Fibroblast of lung (primary cell): ENCODE measurements at regions not wholly inside any gene's neighbourhood (a gene's known extent, or its start where the extent isn't known, plus 50 kb on each side); places are given as distances from the start of the nearest gene placed in this dataset.

Experiments used
- DNase-seq, 2 donors: peaks; one replicate each; pipeline versions ENCODE4 v3.0.0 to v3.0.0-alpha.2; 2010; ENCODE audit warnings: low read depth in 2 of 2
- H2AFZ ChIP-seq: 2 replicates; pipeline ENCODE4 v1.5.1; 2012; ENCODE audit warnings: low read length, control low read depth, inconsistent platforms
- H3K27ac ChIP-seq: 2 replicates; pipeline ENCODE4 v1.5.1; 2011; ENCODE audit warnings: low read length, control low read depth; ENCODE audit not compliant: insufficient read depth
- H3K27me3 ChIP-seq: 2 replicates; pipeline ENCODE4 v1.5.1; 2011; ENCODE audit warnings: mild to moderate bottlenecking, low read length; ENCODE audit not compliant: control insufficient read depth, insufficient read depth
- H3K36me3 ChIP-seq: 2 replicates; pipeline ENCODE4 v1.5.1; 2011; ENCODE audit warnings: low read length; ENCODE audit not compliant: control insufficient read depth, insufficient read depth
- H3K4me1 ChIP-seq: 2 replicates; pipeline ENCODE4 v1.5.1; 2011; ENCODE audit warnings: low read length; ENCODE audit not compliant: control insufficient read depth, insufficient read depth; ENCODE audit errors: extremely low read depth
- H3K4me2 ChIP-seq: 2 replicates; pipeline ENCODE4 v1.5.1; 2011; ENCODE audit warnings: low read length, control low read depth; ENCODE audit not compliant: insufficient read depth; ENCODE audit errors: extremely low read depth
- H3K4me3 ChIP-seq, 4 experiments: fragments of 200-600 bp in 1 of 4; sonication (generic) in 1 of 4; replicated peaks in 1 of 4; 2 replicates each; pipeline ENCODE4 v1.5.1; 2011 to 2016; ENCODE audit warnings: low read length in 4 of 4, low read depth in 3 of 4, mild to moderate bottlenecking in 3 of 4, control low read depth in 2 of 4, inconsistent platforms in 1 of 4, mixed read lengths in 1 of 4; ENCODE audit not compliant: insufficient read depth in 1 of 4; ENCODE audit errors: control extremely low read depth in 1 of 4
- H3K79me2 ChIP-seq: 2 replicates; pipeline ENCODE4 v1.5.1; 2012; ENCODE audit warnings: mild to moderate bottlenecking, low read length, inconsistent platforms; ENCODE audit not compliant: control insufficient read depth, insufficient read depth
- H3K9ac ChIP-seq: 2 replicates; pipeline ENCODE4 v1.5.1; 2011; ENCODE audit warnings: mild to moderate bottlenecking, low read length, control low read depth; ENCODE audit not compliant: insufficient read depth
- H3K9me3 ChIP-seq: 2 replicates; pipeline ENCODE4 v1.5.1; 2012; ENCODE audit warnings: low read depth, low read length; ENCODE audit not compliant: control insufficient read depth, insufficient read depth
- H4K20me1 ChIP-seq: 2 replicates; pipeline ENCODE4 v1.5.1; 2011; ENCODE audit warnings: low read length; ENCODE audit not compliant: control insufficient read depth, insufficient read depth; ENCODE audit errors: extremely low read depth
- CTCF ChIP-seq, 2 donors: IDR thresholded peaks in 1 of 2; conservative IDR thresholded peaks in 1 of 2; 1 replicate in 1 of 2; 2 replicates in 1 of 2; pipeline ENCODE4 v1.5.1; 2011 to 2012; ENCODE audit warnings: low read length in 2 of 2, control low read depth in 1 of 2, inconsistent platforms in 1 of 2, low read depth in 1 of 2, mild to moderate bottlenecking in 1 of 2
- EZH2 ChIP-seq: IDR thresholded peaks from 2 replicates; pipeline ENCODE4 v1.5.1; 2012; ENCODE audit warnings: low read length, control low read depth, mild to moderate bottlenecking; ENCODE audit errors: missing control alignments

DNA sequence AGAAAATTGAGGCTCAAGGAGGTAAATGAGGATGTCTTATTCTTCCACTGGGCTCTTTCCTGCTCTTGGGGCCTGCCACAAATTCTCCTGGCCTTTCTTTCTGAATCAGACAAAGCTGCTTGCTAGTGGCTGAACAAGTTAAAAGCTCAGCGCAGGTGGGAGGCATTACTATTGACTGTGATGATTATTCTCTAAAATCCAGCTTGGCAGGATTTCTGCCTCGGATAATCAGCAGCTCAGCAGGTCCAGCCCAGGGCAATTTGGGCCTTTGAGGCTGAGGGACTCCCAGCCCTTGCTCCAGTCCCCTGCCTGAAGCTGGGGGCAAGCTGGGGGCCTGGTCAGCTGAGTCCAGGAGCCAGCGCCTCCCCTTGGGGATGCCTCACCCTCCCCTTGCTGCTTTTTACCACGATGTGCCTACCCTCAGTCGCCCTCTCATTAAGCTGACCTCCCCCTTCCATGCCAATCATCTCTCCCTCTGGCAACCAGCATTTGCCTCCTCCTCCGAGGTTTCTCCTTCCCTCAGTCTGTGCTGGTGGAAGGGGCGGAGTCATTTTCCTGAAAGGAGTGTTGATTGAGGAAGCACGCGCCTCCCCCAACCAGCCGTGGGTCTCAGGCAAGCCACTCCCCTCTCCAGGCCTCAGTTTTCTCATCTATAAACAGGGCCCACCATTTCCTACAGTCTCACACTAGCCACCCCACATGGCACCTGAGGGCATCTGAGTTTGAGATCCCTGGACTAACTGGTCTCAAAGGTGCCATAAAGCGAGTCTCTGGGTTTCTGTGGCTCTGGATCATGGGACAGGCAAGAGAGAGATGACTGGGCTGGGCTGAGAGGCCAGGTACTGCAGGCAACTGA lies 60.6 kb upstream of the PRDM11 start:
- Histone ChIP-seq H4K20me1 (no peaks in the 10 kb centered on the region), H3K4me1 (peaks cover 33% of the 10 kb centered on the region), H2AFZ (no peak overlapping the region), H3K79me2 (no peaks in the 10 kb centered on the region), H3K9me3 (no peaks in the 10 kb centered on the region), H3K36me3 (no peaks in the 10 kb centered on the region), H3K4me3 (no peak overlapping the region), H3K4me2 (no peak overlapping the region), H3K27me3 (no peaks in the 10 kb centered on the region), H3K9ac (no peak overlapping the region), H3K27ac (no peak overlapping the region)
- TF ChIP-seq EZH2 (no peak), CTCF (conservative IDR thresholded peaks at IDR 0.05 in 1 of 2, IDR thresholded peaks at IDR 0.05 in 1 of 2; ENCODE audit: low read depth in 1 of 2, low read length in 2 of 2) (no peak)
- no peak for DNase-seq

DNA sequence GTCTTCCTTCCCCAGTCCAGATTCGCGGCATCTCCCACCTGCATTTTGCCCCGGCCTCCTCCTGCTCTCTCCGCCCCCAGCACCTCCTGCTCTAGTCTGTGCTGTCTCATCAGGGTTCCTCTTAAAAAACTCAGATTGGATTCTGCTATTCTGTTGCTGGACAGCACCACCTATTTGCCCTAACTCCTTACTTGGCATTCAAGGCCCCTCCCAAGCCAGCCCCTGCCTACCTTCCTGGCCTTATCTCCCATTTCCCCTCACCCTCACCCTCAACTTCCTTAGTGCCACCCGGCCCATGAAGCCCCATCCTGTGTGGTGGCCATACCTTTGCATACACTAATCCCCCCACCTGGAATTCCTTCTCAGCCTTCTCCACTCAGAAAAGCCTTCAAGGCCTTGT lies 59.9 kb upstream of the PRDM11 start:
- Histone ChIP-seq H3K27me3 (no peaks in the 10 kb centered on the region), H3K4me2 (no peak overlapping the region), H3K4me3 (no peak overlapping the region), H3K9me3 (no peaks in the 10 kb centered on the region), H3K36me3 (no peaks in the 10 kb centered on the region), H3K9ac (no peak overlapping the region), H4K20me1 (no peaks in the 10 kb centered on the region), H2AFZ (no peak overlapping the region), H3K27ac (no peak overlapping the region), H3K79me2 (no peaks in the 10 kb centered on the region), H3K4me1 (peaks cover 34% of the 10 kb centered on the region)
- TF ChIP-seq EZH2 (no peak), CTCF (conservative IDR thresholded peaks at IDR 0.05 in 1 of 2, IDR thresholded peaks at IDR 0.05 in 1 of 2; ENCODE audit: low read depth in 1 of 2, low read length in 2 of 2) (no peak)
- DNase-seq: no peak

DNA sequence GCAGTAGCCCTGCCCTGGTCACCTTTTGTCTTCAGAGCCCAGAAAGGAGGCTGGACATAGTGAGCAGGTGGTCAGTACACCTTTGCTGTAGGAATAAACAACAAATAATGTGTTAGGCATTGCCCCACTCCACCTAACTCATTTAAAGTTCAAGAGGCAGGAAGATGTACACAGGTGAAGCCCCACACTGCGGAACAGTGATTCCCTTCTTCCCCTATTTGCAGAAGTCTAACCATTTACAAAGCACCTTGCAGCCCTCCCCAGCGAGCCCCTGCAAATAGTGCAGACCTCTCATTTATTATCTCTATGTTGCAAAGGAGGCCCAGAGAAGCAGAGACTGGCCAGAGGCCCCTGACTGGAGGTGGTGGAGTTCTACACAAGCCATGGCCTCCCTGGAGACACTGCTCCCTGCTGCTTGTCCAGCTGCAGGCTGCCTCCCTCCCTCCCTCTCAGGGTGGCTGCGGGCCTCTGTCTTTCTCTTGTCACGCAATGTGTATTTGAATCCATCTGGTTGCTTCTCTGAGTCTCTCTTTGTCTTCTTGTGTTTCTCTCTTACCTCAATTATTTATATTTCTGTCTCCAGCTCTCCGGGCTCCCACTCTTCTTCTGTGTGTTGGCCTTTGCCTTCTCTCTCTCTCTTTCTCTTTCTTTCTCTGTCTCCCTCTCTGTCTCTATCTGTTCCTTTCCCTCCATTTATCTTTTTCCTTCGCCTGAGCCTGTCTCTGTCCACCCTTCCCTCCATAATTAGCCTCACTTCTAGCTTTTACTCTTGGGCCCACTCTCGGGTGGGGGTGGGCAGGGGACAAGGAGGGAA lies 59.1 kb upstream of the PRDM11 start:
- H3K4me3 ChIP-seq: no peak overlapping the region
- no peak for TF ChIP-seq EZH2
- no peak for TF ChIP-seq CTCF (conservative IDR thresholded peaks at IDR 0.05 in 1 of 2, IDR thresholded peaks at IDR 0.05 in 1 of 2; ENCODE audit: low read depth in 1 of 2, low read length in 2 of 2)
- H3K4me2 ChIP-seq: no peak overlapping the region
- no peaks in the 10 kb centered on the region for H3K27me3 ChIP-seq
- H3K27ac ChIP-seq: peak overlapping the region; percentile 33
- no peak for DNase-seq
- H4K20me1 ChIP-seq: no peaks in the 10 kb centered on the region
- H3K36me3 ChIP-seq: no peaks in the 10 kb centered on the region
- H3K4me1 ChIP-seq: peaks cover 42% of the 10 kb centered on the region
- H2AFZ ChIP-seq: no peak overlapping the region
- no peaks in the 10 kb centered on the region for H3K9me3 ChIP-seq
- H3K79me2 ChIP-seq: no peaks in the 10 kb centered on the region
- no peak overlapping the region for H3K9ac ChIP-seq
